Stomach (tissue), 4 donors: ENCODE measurements at regions not wholly inside any gene's neighbourhood (a gene's known extent, or its start where the extent isn't known, plus 50 kb on each side); places are given as distances from the start of the nearest gene placed in this dataset.

Source experiments
- EP300 ChIP-seq: sonication (generic); formaldehyde crosslinking; IDR thresholded peaks from one replicate; pipeline ENCODE4 v1.6.1; 2017; ENCODE audit warnings: antibody characterized with exemption
- POLR2A ChIP-seq, 4 donors: fragments of 450-650 bp; IDR thresholded peaks; one replicate each; pipeline ENCODE4 v1.6.1; 2016; ENCODE audit warnings: antibody characterized with exemption in 4 of 4, control low read depth in 2 of 4, mild to moderate bottlenecking in 1 of 4, moderate library complexity in 1 of 4
- POLR2AphosphoS5 ChIP-seq, 3 donors: sonication (generic); formaldehyde crosslinking; IDR thresholded peaks; one replicate each; pipeline ENCODE4 v1.6.1; 2016; ENCODE audit warnings: antibody characterized with exemption in 3 of 3
- TF ChIP-seq, protein P1 (sequence below), 7 experiments: fragments of 450-650 bp in 4 of 7; fragments of 200-600 bp in 3 of 7; sonication (generic) in 3 of 7; IDR thresholded peaks; one replicate each; pipeline ENCODE4 v1.5.1; 2016 to 2019; ENCODE audit warnings: antibody characterized with exemption in 7 of 7, control low read depth in 2 of 7, mild to moderate bottlenecking in 1 of 7

DNA sequence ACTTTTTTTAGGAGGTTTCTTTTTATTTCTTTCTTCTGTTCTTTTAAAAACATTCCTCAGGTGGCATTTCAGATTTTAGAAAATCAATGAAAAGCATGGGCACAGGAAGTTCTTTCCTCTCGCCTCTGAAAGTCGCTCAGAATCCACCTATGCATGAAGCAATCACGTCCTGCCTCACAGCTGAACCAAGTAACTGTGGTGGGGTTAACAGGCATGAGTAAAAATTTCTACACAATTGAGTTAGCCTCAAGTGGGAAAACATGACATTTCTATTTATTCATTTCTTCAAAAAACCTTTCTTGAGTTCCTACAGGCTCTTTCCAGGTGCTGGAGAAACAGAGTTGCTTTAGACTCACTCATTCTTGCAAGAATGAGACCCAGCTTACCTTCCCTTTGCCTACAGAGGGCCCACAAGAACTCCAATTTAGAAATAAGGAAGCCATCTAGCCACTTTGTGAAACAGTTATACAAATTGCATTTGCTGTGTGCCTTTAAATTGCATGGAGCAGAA lies 508.9 kb upstream of the PKN2 start:
- TF ChIP-seq, protein P1, sequence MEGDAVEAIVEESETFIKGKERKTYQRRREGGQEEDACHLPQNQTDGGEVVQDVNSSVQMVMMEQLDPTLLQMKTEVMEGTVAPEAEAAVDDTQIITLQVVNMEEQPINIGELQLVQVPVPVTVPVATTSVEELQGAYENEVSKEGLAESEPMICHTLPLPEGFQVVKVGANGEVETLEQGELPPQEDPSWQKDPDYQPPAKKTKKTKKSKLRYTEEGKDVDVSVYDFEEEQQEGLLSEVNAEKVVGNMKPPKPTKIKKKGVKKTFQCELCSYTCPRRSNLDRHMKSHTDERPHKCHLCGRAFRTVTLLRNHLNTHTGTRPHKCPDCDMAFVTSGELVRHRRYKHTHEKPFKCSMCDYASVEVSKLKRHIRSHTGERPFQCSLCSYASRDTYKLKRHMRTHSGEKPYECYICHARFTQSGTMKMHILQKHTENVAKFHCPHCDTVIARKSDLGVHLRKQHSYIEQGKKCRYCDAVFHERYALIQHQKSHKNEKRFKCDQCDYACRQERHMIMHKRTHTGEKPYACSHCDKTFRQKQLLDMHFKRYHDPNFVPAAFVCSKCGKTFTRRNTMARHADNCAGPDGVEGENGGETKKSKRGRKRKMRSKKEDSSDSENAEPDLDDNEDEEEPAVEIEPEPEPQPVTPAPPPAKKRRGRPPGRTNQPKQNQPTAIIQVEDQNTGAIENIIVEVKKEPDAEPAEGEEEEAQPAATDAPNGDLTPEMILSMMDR (IDR thresholded peaks at IDR 0.05), result no peak
- TF ChIP-seq POLR2A (IDR thresholded peaks at IDR 0.05) (no peak), POLR2AphosphoS5 (IDR thresholded peaks at IDR 0.05) (no peak), EP300 (no peak)
